NCI-H146 treated with DMSO at 0.1 percent for 48 hours (cell line): ENCODE measurements at regions not wholly inside any gene's neighbourhood (a gene's known extent, or its start where the extent isn't known, plus 50 kb on each side); places are given as distances from the start of the nearest gene placed in this dataset.
"Not testable (repeated sequence)": the region's sequence is repeated elsewhere in the genome, so short reads cannot be mapped to it uniquely, and the experiment has no call there.

Experiments used
- DNase-seq: peaks from one replicate; lab custom pipeline; 2025; ENCODE audit not compliant: unreplicated experiment; lab: John Stamatoyannopoulos, UW

- no peak for DNase-seq
Observed at GRCh38 chr22:35138521-35138920, 72.6 kb downstream of the ISX start.

- no peak for DNase-seq
Observed at GRCh38 chr22:35140879-35141745, 75.2 kb downstream of the ISX start.

- no peak for DNase-seq
Observed at GRCh38 chr22:35148381-35148780, 82.4 kb downstream of the ISX start.

- DNase-seq, result no peak
Observed at GRCh38 chr22:35148866-35149548, 83.0 kb downstream of the ISX start.

GRCh38 chr22:35150183-35151107 lies 84.5 kb downstream of the ISX start:
- DNase-seq, result no peak

GRCh38 chr22:35152316-35152715 lies 86.4 kb downstream of the ISX start:
- DNase-seq, result no peak

GRCh38 chr22:35154937-35155387 lies 89.0 kb downstream of the ISX start:
- DNase-seq, result peak; percentile 2

GRCh38 chr22:35155403-35156025 lies 89.6 kb downstream of the ISX start:
- no peak for DNase-seq

GRCh38 chr22:35156945-35157344 lies 91.0 kb downstream of the ISX start:
- DNase-seq, result no peak

GRCh38 chr22:35158336-35158735 lies 92.4 kb downstream of the ISX start:
- DNase-seq, result no peak

- no peak for DNase-seq
Observed at GRCh38 chr22:35159343-35159742, 93.4 kb downstream of the ISX start.

- DNase-seq, result no peak
Observed at GRCh38 chr22:35160268-35160667, 94.3 kb downstream of the ISX start.

- DNase-seq, result not testable (repeated sequence)
Observed at GRCh38 chr22:35165896-35166295, 91.4 kb upstream of the HMGXB4 start.

GRCh38 chr22:35170716-35171697 lies 86.3 kb upstream of the HMGXB4 start:
- DNase-seq, result no peak

GRCh38 chr22:35172442-35172841 lies 84.9 kb upstream of the HMGXB4 start:
- DNase-seq, result peak; percentile 71

GRCh38 chr22:35173655-35174054 lies 83.6 kb upstream of the HMGXB4 start:
- no peak for DNase-seq

- no peak for DNase-seq
Observed at GRCh38 chr22:35174401-35175038, 82.8 kb upstream of the HMGXB4 start.

GRCh38 chr22:35175392-35175791 lies 81.9 kb upstream of the HMGXB4 start:
- no peak for DNase-seq

GRCh38 chr22:35177811-35178210 lies 79.5 kb upstream of the HMGXB4 start:
- DNase-seq, result no peak
